Activated naive CD4-positive, alpha-beta T cell treated with anti-CD3 and anti-CD28 coated beads for 36 hours (primary cell): ENCODE measurements at regions not wholly inside any gene's neighbourhood (a gene's known extent, or its start where the extent isn't known, plus 50 kb on each side); places are given as distances from the start of the nearest gene placed in this dataset.

Experiments
- CTCF ChIA-PET: fragments of 350-600 bp; sonication (Branson Sonifier 250); formaldehyde crosslinking; loops from one replicate; lab custom pipeline; 2021; ENCODE audit warnings: antibody characterized with exemption; lab: Charles Lee
- DNase-seq: peaks from one replicate; pipeline ENCODE4 v3.0.0-alpha.2; 2020
- H3K27ac Mint-ChIP-seq: one replicate; pipeline ENCODE4 v1.8.0; 2021; ENCODE audit warnings: mild to moderate bottlenecking, mixed read lengths
- H3K27me3 Mint-ChIP-seq: one replicate; pipeline ENCODE4 v1.8.0; 2021; ENCODE audit warnings: low read depth, mixed read lengths
- H3K36me3 Mint-ChIP-seq: one replicate; pipeline ENCODE4 v1.8.0; 2021; ENCODE audit warnings: low read depth, mixed read lengths
- H3K4me1 Mint-ChIP-seq: one replicate; pipeline ENCODE4 v1.8.0; 2021; ENCODE audit warnings: low read depth, mixed read lengths
- H3K4me3 Mint-ChIP-seq: one replicate; pipeline ENCODE4 v1.8.0; 2021; ENCODE audit warnings: mild to moderate bottlenecking, moderate library complexity, mixed read lengths
- H3K9me3 Mint-ChIP-seq: one replicate; pipeline ENCODE4 v1.8.0; 2021; ENCODE audit warnings: mixed read lengths
- intact Hi-C: fragments of 100-400 bp; cut with micrococcal nuclease; formaldehyde crosslinking; loops from one replicate; pipeline ENCODE4 v1.15.1; 2023

DNA sequence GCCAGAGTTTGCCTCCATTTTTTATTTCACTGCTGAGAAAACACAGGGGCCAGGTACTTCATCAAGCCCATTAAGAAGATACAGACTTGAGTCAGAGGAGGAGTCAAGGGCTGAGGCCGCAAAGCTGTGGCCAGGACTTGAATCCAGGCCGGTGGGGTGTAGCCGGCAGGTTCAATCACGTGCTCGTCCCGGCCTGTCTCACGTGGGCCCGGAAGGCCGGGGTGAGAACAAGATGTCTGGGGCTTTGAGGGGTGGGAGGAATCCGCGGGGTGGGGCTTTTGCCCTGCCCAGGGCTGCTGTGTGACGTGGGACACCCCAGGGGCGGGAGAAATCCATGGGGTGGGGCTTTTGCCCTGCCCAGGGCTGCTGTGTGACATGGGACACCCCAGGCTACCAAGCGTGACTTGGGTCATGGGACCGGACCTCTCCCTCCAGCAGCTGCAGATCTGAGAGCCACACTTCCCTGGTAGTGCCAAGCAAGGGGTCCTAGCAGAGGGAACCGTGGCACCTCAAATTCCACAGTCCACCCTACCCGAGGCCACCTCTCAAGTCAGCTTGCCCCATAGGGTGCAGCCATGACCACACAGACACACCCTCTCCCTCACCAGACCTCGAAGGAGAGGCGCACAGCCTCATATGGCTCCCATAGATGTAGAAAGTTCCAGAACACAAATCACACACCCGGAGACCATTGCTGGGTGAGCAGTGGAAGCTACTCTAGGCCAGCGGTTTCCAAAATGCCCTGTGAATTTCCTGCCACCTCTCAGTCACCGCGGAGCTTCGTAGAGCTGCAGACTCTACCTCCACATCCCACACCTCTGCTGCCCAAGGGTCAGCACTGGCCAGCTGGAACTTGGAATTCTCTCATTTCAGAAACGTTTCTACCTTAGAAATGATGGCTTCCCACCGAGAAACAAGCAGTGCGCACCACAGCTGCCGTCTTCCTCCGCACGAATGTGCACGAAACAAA lies 156.1 kb downstream of the DLL1 start:
- CTCF ChIA-PET: interaction anchor here (0.6 kb wide), 1 partner anchor 40 kb away, joined by 3 read pairs; no protein-coding TSS in a partner anchor
- H3K9me3 Mint-ChIP-seq: no peaks in the 10 kb centered on the region

DNA sequence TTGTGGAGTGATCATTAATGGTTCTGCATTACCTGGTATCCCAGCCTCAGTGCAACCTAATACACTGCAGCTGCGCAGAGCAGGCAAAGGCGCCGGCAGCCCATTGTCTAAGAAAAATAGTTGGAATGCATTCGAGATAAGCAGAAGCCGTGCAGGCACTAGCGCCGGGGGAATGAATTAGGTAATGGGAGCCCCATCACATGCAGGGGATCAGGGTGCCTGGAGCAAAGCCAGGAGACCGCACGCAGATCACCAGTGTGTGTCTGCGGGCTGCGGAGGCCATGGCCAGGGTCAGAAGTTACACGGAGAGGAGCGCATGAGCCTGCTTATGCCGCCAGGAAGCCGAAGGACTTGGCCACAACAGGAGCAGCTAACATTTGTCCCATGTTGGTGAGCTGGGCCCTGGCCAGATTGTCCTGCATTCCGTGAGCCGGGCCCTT lies 156.8 kb downstream of the DLL1 start:
- H3K4me3 Mint-ChIP-seq: no peak overlapping the region
- intact Hi-C loops: no loop called here
- H3K27ac Mint-ChIP-seq: no peak overlapping the region
- no peaks in the 10 kb centered on the region for H3K36me3 Mint-ChIP-seq
- CTCF ChIA-PET: no interaction called here
- no peaks in the 10 kb centered on the region for H3K9me3 Mint-ChIP-seq
- no peaks in the 10 kb centered on the region for H3K4me1 Mint-ChIP-seq
- no peaks in the 10 kb centered on the region for H3K27me3 Mint-ChIP-seq
- no peak for DNase-seq

More for the DNA sequence above, 156.1 kb downstream of the DLL1 start:
- Mint-ChIP-seq H3K36me3 (no peaks in the 10 kb centered on the region), H3K27ac (no peak overlapping the region), H3K4me1 (no peaks in the 10 kb centered on the region), H3K4me3 (no peak overlapping the region), H3K27me3 (no peaks in the 10 kb centered on the region)
- intact Hi-C loops: no loop called here
- no peak for DNase-seq

DNA sequence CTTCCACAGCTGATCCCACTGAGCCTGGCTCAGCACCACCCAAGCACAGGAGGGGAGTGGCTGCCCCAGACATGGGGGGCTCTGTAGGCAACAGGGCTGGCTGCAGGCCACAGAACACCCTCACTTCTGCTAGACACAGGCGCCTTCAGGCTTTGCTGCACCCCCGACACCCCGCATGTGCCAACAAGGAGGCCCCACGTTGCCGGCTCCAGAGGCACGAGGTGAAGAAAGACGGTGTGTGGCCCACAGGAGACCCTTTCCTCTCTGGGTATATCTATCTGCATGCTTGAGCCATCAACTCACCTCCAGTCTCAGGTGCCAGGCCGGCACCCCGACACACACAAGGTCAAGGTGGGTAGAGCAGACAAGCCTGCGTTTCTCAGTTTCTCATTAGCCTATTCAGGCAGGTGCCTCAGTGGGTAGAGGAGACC lies 158.3 kb downstream of the DLL1 start:
- CTCF ChIA-PET: no interaction called here
- DNase-seq: no peak
- H3K36me3 Mint-ChIP-seq: no peaks in the 10 kb centered on the region
- no peaks in the 10 kb centered on the region for H3K4me1 Mint-ChIP-seq
- H3K4me3 Mint-ChIP-seq: no peak overlapping the region
- H3K27ac Mint-ChIP-seq: no peak overlapping the region
- no peaks in the 10 kb centered on the region for H3K9me3 Mint-ChIP-seq
- no peaks in the 10 kb centered on the region for H3K27me3 Mint-ChIP-seq
- intact Hi-C loops: no loop called here

DNA sequence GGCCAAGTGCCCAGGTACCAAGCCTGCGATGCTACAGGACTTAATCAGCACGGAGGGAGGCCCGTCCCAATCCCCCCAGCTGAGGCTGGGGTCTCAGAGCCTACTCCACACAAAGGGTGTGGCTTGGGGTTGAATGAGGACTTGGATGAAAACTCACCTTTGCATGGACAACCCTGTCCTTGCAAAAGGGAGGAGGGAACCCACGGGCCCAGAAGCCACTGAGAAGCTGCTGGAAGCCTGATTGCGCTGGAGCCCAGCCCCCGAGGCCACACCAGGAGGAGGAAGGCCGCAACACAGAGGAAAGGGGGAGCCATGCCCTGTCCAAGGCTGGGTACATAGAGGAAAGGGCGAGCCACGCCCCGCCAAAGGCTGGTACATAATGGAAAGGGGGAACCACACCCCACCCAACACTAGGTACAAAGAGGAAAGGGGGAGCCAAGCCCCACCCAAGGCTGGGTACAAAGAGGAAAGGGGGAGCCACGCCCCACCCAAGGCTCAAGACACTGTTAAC lies 158.8 kb downstream of the DLL1 start:
- Mint-ChIP-seq H3K4me1 (no peaks in the 10 kb centered on the region), H3K4me3 (no peak overlapping the region), H3K9me3 (no peaks in the 10 kb centered on the region), H3K36me3 (no peaks in the 10 kb centered on the region), H3K27ac (no peak overlapping the region), H3K27me3 (no peaks in the 10 kb centered on the region)
- no peak for DNase-seq
- intact Hi-C loops: no loop called here
- CTCF ChIA-PET: no interaction called here

DNA sequence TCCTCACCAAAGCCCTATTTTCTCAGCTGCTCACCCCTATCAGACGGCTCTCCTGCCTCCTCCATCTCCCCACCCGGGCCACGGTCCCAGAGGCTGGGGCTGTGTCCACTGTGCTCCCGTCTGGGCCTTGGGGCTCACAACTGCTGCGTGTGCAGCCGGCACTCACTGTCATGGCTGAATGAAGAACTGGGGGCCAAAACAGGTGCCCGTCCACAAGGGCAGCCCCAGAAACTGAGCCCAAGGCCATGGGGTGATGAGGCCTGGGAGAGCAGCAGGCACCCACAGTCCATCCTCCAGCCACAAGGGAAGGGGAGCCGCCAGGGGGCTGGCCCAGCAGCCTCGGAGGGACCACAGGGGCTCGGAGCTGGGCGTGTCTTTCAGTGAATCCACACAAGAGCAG lies 159.5 kb downstream of the DLL1 start:
- Mint-ChIP-seq H3K9me3 (no peaks in the 10 kb centered on the region), H3K36me3 (no peaks in the 10 kb centered on the region), H3K4me3 (no peak overlapping the region), H3K4me1 (no peaks in the 10 kb centered on the region), H3K27me3 (no peaks in the 10 kb centered on the region), H3K27ac (no peak overlapping the region)
- CTCF ChIA-PET: interaction anchor here (0.7 kb wide), 1 partner anchor 169 kb away, joined by 3 read pairs; no protein-coding TSS in a partner anchor
- intact Hi-C loops: no loop called here
- no peak for DNase-seq

DNA sequence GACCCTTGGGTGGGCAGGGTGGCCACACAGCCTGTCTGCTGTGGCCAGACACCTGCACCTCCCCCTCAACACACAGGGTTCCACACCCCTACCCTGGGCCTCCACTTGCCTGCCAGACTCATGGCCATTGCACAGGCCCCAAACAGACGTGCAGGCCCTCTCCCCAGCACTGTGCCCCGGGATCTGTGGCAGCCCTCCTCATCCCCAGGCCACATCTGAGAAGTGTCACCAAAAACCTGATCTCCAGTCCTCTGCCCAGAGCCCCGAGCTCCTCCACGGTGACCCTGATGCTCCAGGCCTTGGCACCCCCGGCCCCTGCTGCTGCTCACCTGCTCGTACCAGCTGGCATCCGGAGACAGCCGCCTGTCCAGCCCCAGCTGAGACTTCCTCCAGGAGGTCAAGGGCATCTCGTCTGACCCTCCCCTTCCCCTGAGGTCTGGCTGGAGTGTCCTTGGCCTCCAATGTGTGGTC lies 160.1 kb downstream of the DLL1 start:
- Mint-ChIP-seq H3K27ac (no peak overlapping the region), H3K36me3 (no peaks in the 10 kb centered on the region), H3K4me1 (no peaks in the 10 kb centered on the region), H3K9me3 (no peaks in the 10 kb centered on the region), H3K27me3 (no peaks in the 10 kb centered on the region), H3K4me3 (no peak overlapping the region)
- no peak for DNase-seq
- CTCF ChIA-PET: interaction anchor here (0.7 kb wide), 1 partner anchor 169 kb away, joined by 3 read pairs; no protein-coding TSS in a partner anchor
- intact Hi-C loops: no loop called here

DNA sequence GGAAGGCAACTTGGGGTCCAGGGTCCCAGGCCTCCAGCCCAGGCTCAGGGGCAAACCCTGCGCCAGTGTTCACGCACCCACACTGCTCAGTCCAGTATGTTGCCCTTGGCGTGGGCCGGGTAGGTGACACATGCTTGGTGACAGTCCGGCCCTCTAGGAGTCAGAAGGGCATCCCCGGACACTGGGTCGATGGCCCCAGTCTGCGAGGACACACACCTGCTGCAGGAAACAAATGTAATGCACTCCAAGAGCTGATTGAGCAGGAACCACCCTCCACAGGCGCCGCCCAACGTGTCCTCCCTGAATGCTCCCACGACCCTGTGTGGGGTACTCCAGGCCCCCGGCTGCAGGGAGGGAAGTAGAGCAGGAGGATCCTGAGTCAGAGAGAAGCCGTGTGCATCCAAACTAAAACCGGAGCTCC lies 160.7 kb downstream of the DLL1 start:
- CTCF ChIA-PET: no interaction called here

DNA sequence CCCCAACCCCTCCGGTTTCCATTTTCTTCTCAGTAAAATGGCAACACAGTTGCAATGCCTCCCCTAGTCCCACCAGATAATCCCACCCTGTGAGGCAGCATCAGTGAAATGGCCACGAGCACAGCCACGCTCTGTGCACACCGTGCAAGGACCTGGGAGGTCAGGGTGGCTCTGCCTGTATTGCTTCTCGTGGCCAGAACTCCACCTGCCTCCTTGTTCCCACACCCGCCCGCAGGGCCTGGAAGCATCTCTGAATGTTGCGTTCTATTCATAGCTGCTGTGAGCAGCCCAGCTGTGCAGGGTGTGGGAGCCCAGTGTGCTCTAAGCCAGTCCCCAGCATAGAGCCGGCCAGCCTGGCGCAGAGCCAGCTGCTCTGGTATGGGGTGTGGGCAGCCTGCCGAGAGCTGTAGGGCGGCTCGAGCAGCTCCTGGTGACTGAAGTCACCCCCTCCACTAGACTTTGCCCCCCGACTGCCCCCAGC lies 161.1 kb downstream of the DLL1 start:
- no peak overlapping the region for H3K27ac Mint-ChIP-seq
- no peaks in the 10 kb centered on the region for H3K27me3 Mint-ChIP-seq
- no peak for DNase-seq
- CTCF ChIA-PET: no interaction called here
- H3K36me3 Mint-ChIP-seq: no peaks in the 10 kb centered on the region
- H3K4me3 Mint-ChIP-seq: no peak overlapping the region
- H3K9me3 Mint-ChIP-seq: no peaks in the 10 kb centered on the region
- no peaks in the 10 kb centered on the region for H3K4me1 Mint-ChIP-seq
- intact Hi-C loops: no loop called here

More for the DNA sequence above, 160.7 kb downstream of the DLL1 start:
- H3K9me3 Mint-ChIP-seq: no peaks in the 10 kb centered on the region
- intact Hi-C loops: no loop called here
- H3K27ac Mint-ChIP-seq: no peak overlapping the region
- H3K4me1 Mint-ChIP-seq: no peaks in the 10 kb centered on the region
- no peak overlapping the region for H3K4me3 Mint-ChIP-seq
- H3K36me3 Mint-ChIP-seq: no peaks in the 10 kb centered on the region
- H3K27me3 Mint-ChIP-seq: no peaks in the 10 kb centered on the region
- no peak for DNase-seq

DNA sequence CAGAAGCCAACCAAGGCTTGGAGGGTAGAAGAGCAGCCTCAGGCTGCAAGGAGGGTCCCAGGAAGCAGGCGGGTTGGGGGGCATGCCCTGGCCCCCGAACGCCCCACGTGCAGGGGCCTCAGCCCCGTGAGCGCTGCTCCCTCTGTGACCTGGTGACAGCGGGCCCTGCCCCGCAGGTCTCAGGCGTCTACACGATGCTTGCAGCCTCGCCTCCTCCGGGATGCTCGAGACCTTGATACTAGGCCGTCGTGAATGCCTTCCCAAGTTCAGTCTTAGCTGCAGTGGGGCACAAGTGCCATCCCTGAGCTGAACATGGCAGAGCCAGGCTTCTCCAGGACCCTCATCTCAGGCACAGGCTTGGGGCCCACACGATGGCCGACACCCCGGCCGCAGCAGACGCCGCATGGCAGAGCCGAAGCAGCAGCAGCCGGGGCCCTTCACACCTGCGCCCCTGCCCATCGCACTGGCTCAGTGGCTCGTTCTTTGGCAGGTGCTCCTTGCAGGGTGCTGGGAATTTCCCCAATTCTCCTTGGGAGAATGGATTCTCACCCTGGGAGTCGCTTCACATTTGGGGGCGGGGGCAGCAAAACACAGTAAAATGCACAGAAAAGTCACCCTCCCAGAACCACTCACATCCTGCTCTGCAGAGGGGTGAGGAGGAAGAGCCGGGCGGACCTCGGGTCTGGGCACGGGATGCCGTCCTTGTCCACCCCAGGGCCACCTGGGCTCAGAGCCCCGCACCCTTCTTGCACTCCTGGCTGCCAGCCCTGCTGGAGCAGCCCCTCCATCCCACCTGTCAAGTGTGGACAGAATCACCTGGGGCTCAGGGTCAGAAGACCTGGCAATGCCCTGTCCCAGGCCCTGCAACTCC lies 161.8 kb downstream of the DLL1 start:
- Mint-ChIP-seq H3K4me1 (no peaks in the 10 kb centered on the region), H3K27me3 (no peaks in the 10 kb centered on the region), H3K9me3 (no peaks in the 10 kb centered on the region), H3K36me3 (no peaks in the 10 kb centered on the region), H3K27ac (no peak overlapping the region), H3K4me3 (no peak overlapping the region)
- intact Hi-C loops: no loop called here
- CTCF ChIA-PET: no interaction called here
- DNase-seq: no peak

DNA sequence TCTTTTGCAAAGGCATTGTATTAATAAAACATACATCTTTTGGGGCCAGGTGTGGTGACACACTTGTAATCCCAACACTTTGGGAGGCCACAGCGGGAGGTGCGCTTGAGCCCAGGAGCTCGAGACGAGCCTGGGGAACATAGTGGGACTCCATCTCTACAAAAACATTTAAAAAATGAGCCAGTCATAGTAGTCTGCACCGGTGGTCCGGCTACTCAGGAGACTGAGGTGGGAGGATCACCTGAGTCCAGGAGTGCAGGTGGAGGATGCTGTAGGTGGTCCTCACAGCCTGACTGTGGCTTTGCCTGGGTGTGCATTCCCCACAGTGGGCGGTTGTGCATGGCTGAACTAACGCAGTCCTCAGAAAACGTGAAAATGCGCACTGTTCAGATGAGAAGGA lies 162.5 kb downstream of the DLL1 start:
- Mint-ChIP-seq H3K27me3 (no peaks in the 10 kb centered on the region), H3K4me3 (no peak overlapping the region), H3K4me1 (no peaks in the 10 kb centered on the region), H3K36me3 (no peaks in the 10 kb centered on the region), H3K9me3 (no peaks in the 10 kb centered on the region), H3K27ac (no peak overlapping the region)
- no peak for DNase-seq
- CTCF ChIA-PET: no interaction called here
- intact Hi-C loops: no loop called here

DNA sequence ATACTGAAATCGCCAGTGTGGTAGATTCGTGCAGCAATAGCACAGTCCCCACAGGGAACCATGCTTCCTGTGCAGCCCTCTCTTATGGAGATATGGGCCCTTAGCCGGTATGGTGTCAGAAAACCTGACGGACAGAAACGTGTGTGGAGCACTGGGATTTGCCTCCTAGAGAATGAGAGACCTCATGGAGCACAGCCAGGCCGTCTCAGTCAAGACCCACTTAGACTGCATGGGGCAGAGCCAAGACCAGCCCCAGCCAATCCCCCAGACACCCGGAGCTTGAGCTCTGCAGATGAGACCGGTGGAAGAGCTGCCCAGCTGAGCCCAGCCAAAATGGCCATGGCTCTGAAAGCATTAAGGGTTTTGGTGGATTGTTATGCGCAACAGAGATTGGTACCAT lies 163.7 kb downstream of the DLL1 start:
- Mint-ChIP-seq H3K36me3 (no peaks in the 10 kb centered on the region), H3K4me1 (no peaks in the 10 kb centered on the region), H3K4me3 (no peak overlapping the region), H3K27me3 (no peaks in the 10 kb centered on the region), H3K27ac (no peak overlapping the region), H3K9me3 (no peaks in the 10 kb centered on the region)
- CTCF ChIA-PET: no interaction called here
- no peak for DNase-seq
- intact Hi-C loops: no loop called here
